ENCODE measurements at regions not wholly inside any gene's neighbourhood (a gene's known extent, or its start where the extent isn't known, plus 50 kb on each side); places are given as distances from the start of the nearest gene placed in this dataset.

- Histone ChIP-seq H3K9me3 (ENCODE audit: control insufficient read depth, low read length) (no peaks in the 10 kb centered on the region), H3K36me3 (ENCODE audit: control insufficient read depth, insufficient read depth, low read length) (no peaks in the 10 kb centered on the region), H3K27ac (ENCODE audit: insufficient read depth, low read depth, low read length, poor library complexity, severe bottlenecking) (no peak overlapping the region), H3K4me1 (ENCODE audit: control insufficient read depth, insufficient read depth, low read length) (no peaks in the 10 kb centered on the region), H3K4me3 (ENCODE audit: insufficient read depth, low read depth, low read length) (no peak overlapping the region), H3K27me3 (ENCODE audit: control insufficient read depth, insufficient read depth, low read length, poor library complexity, severe bottlenecking) (no peaks in the 10 kb centered on the region)
- 91 to 93% methylated on average over 22 of the region's 22 CpGs for WGBS, 2 experiments
Measured at GRCh38 chr2:239697399-239698164, 296.8 kb upstream of the HDAC4 start.

- Histone ChIP-seq H3K36me3 (ENCODE audit: control insufficient read depth, insufficient read depth, low read length) (no peaks in the 10 kb centered on the region), H3K27me3 (ENCODE audit: control insufficient read depth, insufficient read depth, low read length, poor library complexity, severe bottlenecking) (no peaks in the 10 kb centered on the region), H3K4me1 (ENCODE audit: control insufficient read depth, insufficient read depth, low read length) (no peaks in the 10 kb centered on the region), H3K9me3 (ENCODE audit: control insufficient read depth, low read length) (no peaks in the 10 kb centered on the region), H3K4me3 (ENCODE audit: insufficient read depth, low read depth, low read length) (no peak overlapping the region), H3K27ac (ENCODE audit: insufficient read depth, low read depth, low read length, poor library complexity, severe bottlenecking) (no peak overlapping the region)
- 87 to 88% methylated on average over 13 of the region's 13 CpGs for WGBS, 2 experiments
Measured at GRCh38 chr2:239696559-239697207, 295.9 kb upstream of the HDAC4 start.

DNA sequence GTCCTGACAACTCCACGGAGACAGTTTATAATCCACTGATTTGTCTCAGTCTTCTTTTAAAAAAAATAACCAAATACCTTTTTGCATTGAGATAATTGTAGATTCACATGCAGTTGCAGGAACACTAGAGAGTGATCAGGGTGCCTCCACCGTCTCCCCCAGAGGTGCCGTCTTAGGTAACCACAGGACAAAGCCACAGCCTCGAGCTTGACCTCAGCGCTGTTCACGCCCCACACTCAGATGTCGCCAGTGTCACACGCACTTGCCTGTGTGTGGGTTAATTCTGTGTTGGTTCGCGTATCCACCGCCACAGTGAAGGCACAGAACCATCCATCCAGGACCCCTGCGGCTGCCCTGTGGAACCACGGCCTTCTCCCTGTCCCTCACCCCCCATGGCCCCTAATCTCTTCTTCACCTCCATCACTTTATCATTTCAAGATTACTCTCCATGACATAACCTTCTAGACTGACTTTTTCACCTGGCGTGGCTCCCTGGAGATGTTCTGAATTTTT is 295.0 kb upstream of the HDAC4 start:
- Histone ChIP-seq H3K27me3 (ENCODE audit: control insufficient read depth, insufficient read depth, low read length, poor library complexity, severe bottlenecking) (no peaks in the 10 kb centered on the region), H3K9me3 (ENCODE audit: control insufficient read depth, low read length) (no peaks in the 10 kb centered on the region), H3K4me1 (ENCODE audit: control insufficient read depth, insufficient read depth, low read length) (no peaks in the 10 kb centered on the region), H3K36me3 (ENCODE audit: control insufficient read depth, insufficient read depth, low read length) (no peaks in the 10 kb centered on the region), H3K4me3 (ENCODE audit: insufficient read depth, low read depth, low read length) (no peak overlapping the region), H3K27ac (ENCODE audit: insufficient read depth, low read depth, low read length, poor library complexity, severe bottlenecking) (no peak overlapping the region)
- 95% methylated on average over 14 of the region's 14 CpGs for WGBS, 2 experiments

DNA sequence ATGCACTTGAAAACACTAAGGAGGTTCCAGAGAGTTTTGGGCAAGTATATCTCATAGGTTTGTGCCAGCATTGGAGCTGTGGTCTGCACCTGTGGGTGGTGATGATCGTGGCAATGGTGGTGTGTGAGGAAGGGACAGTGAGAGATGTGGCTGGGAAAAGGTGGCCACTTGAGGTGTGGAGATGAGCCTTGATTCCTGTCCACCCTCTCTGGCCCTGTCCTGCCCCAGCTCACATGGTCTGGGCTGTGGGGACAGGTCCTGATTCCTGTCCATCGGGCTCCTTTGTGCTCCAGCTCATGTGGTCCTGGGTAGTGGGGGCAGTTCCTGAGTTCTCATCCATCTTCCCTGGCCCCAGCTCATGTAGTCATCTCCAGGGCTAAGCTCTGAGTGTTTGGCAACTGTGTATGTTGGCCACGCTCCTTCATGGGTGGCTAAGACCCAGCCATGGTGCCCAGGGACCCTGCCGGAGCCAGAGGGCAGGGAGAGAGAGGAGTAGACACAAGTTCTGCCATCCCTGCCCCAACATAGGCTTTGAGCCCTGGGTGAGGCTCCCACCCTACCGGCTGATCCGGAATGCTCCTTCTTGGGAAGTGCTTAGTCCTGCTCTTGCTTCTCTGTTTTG is 294.4 kb upstream of the HDAC4 start:
- no peak overlapping the region for H3K27ac ChIP-seq (ENCODE audit: insufficient read depth, low read depth, low read length, poor library complexity, severe bottlenecking)
- H3K36me3 ChIP-seq (ENCODE audit: control insufficient read depth, insufficient read depth, low read length): no peaks in the 10 kb centered on the region
- no peaks in the 10 kb centered on the region for H3K9me3 ChIP-seq (ENCODE audit: control insufficient read depth, low read length)
- no peaks in the 10 kb centered on the region for H3K27me3 ChIP-seq (ENCODE audit: control insufficient read depth, insufficient read depth, low read length, poor library complexity, severe bottlenecking)
- H3K4me3 ChIP-seq (ENCODE audit: insufficient read depth, low read depth, low read length): no peak overlapping the region
- 95% methylated on average over 6 of the region's 6 CpGs for WGBS, 2 experiments
- no peaks in the 10 kb centered on the region for H3K4me1 ChIP-seq (ENCODE audit: control insufficient read depth, insufficient read depth, low read length)

DNA sequence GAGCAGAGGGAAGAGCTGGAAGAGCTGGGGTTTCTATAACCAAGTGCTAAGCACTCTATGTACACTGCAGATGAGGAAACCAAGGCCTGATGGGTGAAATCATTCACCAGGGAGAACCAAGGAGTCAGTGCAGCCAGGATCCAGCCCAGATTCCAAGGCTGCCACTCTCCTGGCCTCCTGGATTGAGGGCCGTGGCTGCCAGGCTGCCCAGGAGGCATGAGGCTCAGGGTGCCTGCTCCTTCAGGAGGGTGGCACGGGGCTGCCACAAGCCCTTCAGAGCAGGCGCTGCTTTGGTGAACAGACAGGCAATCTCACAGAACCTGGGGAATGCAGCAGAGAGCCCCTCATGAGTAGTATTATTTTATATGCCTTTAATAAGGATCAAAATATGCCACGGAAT is 293.7 kb upstream of the HDAC4 start:
- Histone ChIP-seq H3K4me1 (ENCODE audit: control insufficient read depth, insufficient read depth, low read length) (no peaks in the 10 kb centered on the region), H3K4me3 (ENCODE audit: insufficient read depth, low read depth, low read length) (no peak overlapping the region), H3K27me3 (ENCODE audit: control insufficient read depth, insufficient read depth, low read length, poor library complexity, severe bottlenecking) (no peaks in the 10 kb centered on the region), H3K36me3 (ENCODE audit: control insufficient read depth, insufficient read depth, low read length) (no peaks in the 10 kb centered on the region), H3K9me3 (ENCODE audit: control insufficient read depth, low read length) (no peaks in the 10 kb centered on the region), H3K27ac (ENCODE audit: insufficient read depth, low read depth, low read length, poor library complexity, severe bottlenecking) (no peak overlapping the region)
- WGBS, 2 experiments: 66 to 68% methylated on average over 4 of the region's 4 CpGs

DNA sequence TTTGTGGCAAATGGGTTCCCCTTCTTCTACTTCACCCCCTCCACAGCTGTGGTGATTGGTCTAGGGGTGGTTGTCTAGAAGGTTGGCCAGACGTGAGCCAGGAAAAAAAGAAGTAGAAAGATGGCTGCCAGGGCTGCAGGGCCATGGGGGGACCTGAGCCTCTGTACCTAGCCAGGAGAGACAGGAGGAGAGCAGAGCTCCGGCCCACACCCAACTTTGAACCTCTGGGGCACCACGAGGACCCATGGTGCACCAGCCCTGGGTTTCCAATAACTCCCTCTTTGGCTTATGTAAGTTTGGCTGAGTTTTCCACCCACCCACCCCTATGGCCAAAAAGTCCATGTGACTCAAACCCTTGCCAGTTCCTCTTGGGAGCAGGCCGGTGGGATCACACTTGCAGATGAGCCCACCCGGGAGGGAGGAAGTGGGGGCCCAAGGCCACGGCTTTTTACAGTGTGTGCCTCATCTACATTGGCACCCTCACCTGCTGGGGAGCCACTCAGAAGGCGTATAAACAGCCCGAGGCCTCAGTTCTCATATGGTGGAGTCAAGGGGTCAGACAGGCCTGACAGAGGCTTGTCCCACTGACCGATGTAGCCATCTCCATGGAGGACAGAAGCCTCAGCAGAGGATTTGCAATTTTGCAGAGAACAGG is 293.1 kb upstream of the HDAC4 start:
- Histone ChIP-seq H3K27ac (ENCODE audit: insufficient read depth, low read depth, low read length, poor library complexity, severe bottlenecking) (no peak overlapping the region), H3K4me3 (ENCODE audit: insufficient read depth, low read depth, low read length) (no peak overlapping the region), H3K9me3 (ENCODE audit: control insufficient read depth, low read length) (no peaks in the 10 kb centered on the region), H3K36me3 (ENCODE audit: control insufficient read depth, insufficient read depth, low read length) (no peaks in the 10 kb centered on the region), H3K4me1 (ENCODE audit: control insufficient read depth, insufficient read depth, low read length) (no peaks in the 10 kb centered on the region), H3K27me3 (ENCODE audit: control insufficient read depth, insufficient read depth, low read length, poor library complexity, severe bottlenecking) (no peaks in the 10 kb centered on the region)
- WGBS, 2 experiments: 91 to 95% methylated on average over 9 of the region's 9 CpGs

- Histone ChIP-seq H3K27ac (ENCODE audit: insufficient read depth, low read depth, low read length, poor library complexity, severe bottlenecking) (no peak overlapping the region), H3K36me3 (ENCODE audit: control insufficient read depth, insufficient read depth, low read length) (no peaks in the 10 kb centered on the region), H3K4me3 (ENCODE audit: insufficient read depth, low read depth, low read length) (no peak overlapping the region), H3K27me3 (ENCODE audit: control insufficient read depth, insufficient read depth, low read length, poor library complexity, severe bottlenecking) (no peaks in the 10 kb centered on the region), H3K4me1 (ENCODE audit: control insufficient read depth, insufficient read depth, low read length) (no peaks in the 10 kb centered on the region), H3K9me3 (ENCODE audit: control insufficient read depth, low read length) (no peaks in the 10 kb centered on the region)
- 95 to 98% methylated on average over 11 of the region's 11 CpGs for WGBS, 2 experiments
Measured at GRCh38 chr2:239693330-239693729, 292.5 kb upstream of the HDAC4 start.

- no peak overlapping the region for H3K27ac ChIP-seq (ENCODE audit: insufficient read depth, low read depth, low read length, poor library complexity, severe bottlenecking)
- no peaks in the 10 kb centered on the region for H3K9me3 ChIP-seq (ENCODE audit: control insufficient read depth, low read length)
- no peak overlapping the region for H3K4me3 ChIP-seq (ENCODE audit: insufficient read depth, low read depth, low read length)
- no peaks in the 10 kb centered on the region for H3K4me1 ChIP-seq (ENCODE audit: control insufficient read depth, insufficient read depth, low read length)
- 96 to 97% methylated on average over 7 of the region's 7 CpGs for WGBS, 2 experiments
- no peaks in the 10 kb centered on the region for H3K27me3 ChIP-seq (ENCODE audit: control insufficient read depth, insufficient read depth, low read length, poor library complexity, severe bottlenecking)
- H3K36me3 ChIP-seq (ENCODE audit: control insufficient read depth, insufficient read depth, low read length): no peaks in the 10 kb centered on the region
Measured at GRCh38 chr2:239692919-239693318, 292.1 kb upstream of the HDAC4 start.

DNA sequence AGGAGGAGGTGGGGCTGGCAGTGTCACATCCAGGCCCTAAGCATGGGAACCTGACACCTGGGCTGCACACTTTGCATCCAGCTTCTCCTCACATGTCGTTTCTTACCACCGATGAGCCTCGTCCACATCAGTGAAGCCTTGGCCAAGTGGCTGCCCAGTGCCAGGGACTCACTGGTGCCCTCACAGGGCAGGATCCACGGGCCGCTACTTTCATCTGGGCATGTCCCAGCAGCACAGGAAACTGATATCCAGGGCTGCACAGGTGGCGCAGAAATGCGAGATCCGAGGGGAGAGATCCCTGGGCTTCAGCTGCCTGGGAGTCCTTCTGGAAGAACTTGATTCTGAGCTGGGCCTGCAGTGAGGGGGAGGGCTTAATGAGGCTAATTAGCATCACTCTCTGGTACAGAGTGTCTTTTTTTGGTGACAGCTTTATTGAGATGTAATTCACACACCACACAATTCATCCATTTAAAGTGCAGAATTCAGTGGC is 291.6 kb upstream of the HDAC4 start:
- no peaks in the 10 kb centered on the region for H3K36me3 ChIP-seq (ENCODE audit: control insufficient read depth, insufficient read depth, low read length)
- WGBS, 2 experiments: 90 to 91% methylated on average over 8 of the region's 8 CpGs
- H3K27me3 ChIP-seq (ENCODE audit: control insufficient read depth, insufficient read depth, low read length, poor library complexity, severe bottlenecking): no peaks in the 10 kb centered on the region
- no peak overlapping the region for H3K27ac ChIP-seq (ENCODE audit: insufficient read depth, low read depth, low read length, poor library complexity, severe bottlenecking)
- H3K4me1 ChIP-seq (ENCODE audit: control insufficient read depth, insufficient read depth, low read length): no peaks in the 10 kb centered on the region
- no peaks in the 10 kb centered on the region for H3K9me3 ChIP-seq (ENCODE audit: control insufficient read depth, low read length)
- H3K4me3 ChIP-seq (ENCODE audit: insufficient read depth, low read depth, low read length): no peak overlapping the region

- Histone ChIP-seq H3K27me3 (ENCODE audit: control insufficient read depth, insufficient read depth, low read length, poor library complexity, severe bottlenecking) (no peaks in the 10 kb centered on the region), H3K4me3 (ENCODE audit: insufficient read depth, low read depth, low read length) (no peak overlapping the region), H3K9me3 (ENCODE audit: control insufficient read depth, low read length) (no peaks in the 10 kb centered on the region), H3K4me1 (ENCODE audit: control insufficient read depth, insufficient read depth, low read length) (no peaks in the 10 kb centered on the region), H3K36me3 (ENCODE audit: control insufficient read depth, insufficient read depth, low read length) (no peaks in the 10 kb centered on the region), H3K27ac (ENCODE audit: insufficient read depth, low read depth, low read length, poor library complexity, severe bottlenecking) (no peak overlapping the region)
- WGBS, 2 experiments: 92 to 96% methylated on average over 10 of the region's 10 CpGs
Measured at GRCh38 chr2:239691720-239692119, 290.9 kb upstream of the HDAC4 start.
